AG09309 (cell line): ENCODE measurements at regions not wholly inside any gene's neighbourhood (a gene's known extent, or its start where the extent isn't known, plus 50 kb on each side); places are given as distances from the start of the nearest gene placed in this dataset.

Experiments
- DNase-seq: peaks from one replicate; pipeline ENCODE4 v3.0.0-alpha.2; 2010; ENCODE audit warnings: low read depth
- H3K4me3 ChIP-seq: 2 replicates; pipeline ENCODE4 v1.5.1; 2011; ENCODE audit warnings: mild to moderate bottlenecking, low read depth, low read length, moderate library complexity; ENCODE audit not compliant: control insufficient read depth
- CTCF ChIP-seq: IDR thresholded peaks from 2 replicates; pipeline ENCODE4 v1.5.1; 2011; ENCODE audit warnings: mild to moderate bottlenecking, low read depth, low read length, inconsistent platforms; ENCODE audit not compliant: insufficient read depth, control insufficient read depth; ENCODE audit errors: missing control alignments

GRCh38 chr5:133840168-133840567, 128.3 kb downstream of the C5orf15 start:
- DNase-seq: no peak
- H3K4me3 ChIP-seq: no peak overlapping the region

GRCh38 chr5:133839721-133840120, 128.7 kb downstream of the C5orf15 start:
- DNase-seq: no peak
- no peak for TF ChIP-seq CTCF
- H3K4me3 ChIP-seq: no peak overlapping the region

More at GRCh38 chr5:133840168-133840567, 128.3 kb downstream of the C5orf15 start:
- TF ChIP-seq CTCF: no peak

GRCh38 chr5:133839090-133839489, 129.3 kb downstream of the C5orf15 start:
- DNase-seq: no peak
- TF ChIP-seq CTCF: no peak
- no peak overlapping the region for H3K4me3 ChIP-seq

GRCh38 chr5:133838286-133838685, 130.1 kb downstream of the C5orf15 start:
- TF ChIP-seq CTCF: no peak
- no peak overlapping the region for H3K4me3 ChIP-seq
- no peak for DNase-seq

GRCh38 chr5:133831491-133832224, 136.8 kb downstream of the C5orf15 start:
- no peak for TF ChIP-seq CTCF
- no peak for DNase-seq

GRCh38 chr5:133830911-133831310, 137.5 kb downstream of the C5orf15 start:
- DNase-seq: no peak
- H3K4me3 ChIP-seq: no peak overlapping the region
- TF ChIP-seq CTCF: no peak

More at GRCh38 chr5:133831491-133832224, 136.8 kb downstream of the C5orf15 start:
- no peak overlapping the region for H3K4me3 ChIP-seq
